HEK293 (cell line): ENCODE measurements at regions not wholly inside any gene's neighbourhood (a gene's known extent, or its start where the extent isn't known, plus 50 kb on each side); places are given as distances from the start of the nearest gene placed in this dataset.

Experiments
- CTCF ChIA-PET: fragments of 350-600 bp; formaldehyde crosslinking; extraction: SDS; loops from one replicate; lab custom pipeline; 2021; ENCODE audit warnings: antibody characterized with exemption; lab: Yijun Ruan, JAX
- POLR2A ChIA-PET: fragments of 300-600 bp; formaldehyde crosslinking; extraction: SDS; loops from one replicate; lab custom pipeline; 2020; ENCODE audit warnings: antibody characterized with exemption, inconsistent platforms; lab: Yijun Ruan, JAX
- H3K27ac ChIP-seq: fragments of 200-500 bp; sonication (Bioruptor generic); 2 replicates; pipeline ENCODE4 v1.5.1; 2014; ENCODE audit warnings: low read depth, low read length, control low read depth, inconsistent platforms; ENCODE audit errors: extremely low read depth
- H3K36me3 ChIP-seq, 2 experiments: fragments of 200-500 bp in 1 of 2; sonication (Bioruptor generic) in 1 of 2; 1 replicate in 1 of 2; 2 replicates in 1 of 2; pipeline ENCODE4 v1.5.1; 2014 to 2017; ENCODE audit warnings: inconsistent platforms in 2 of 2, low read length in 2 of 2; ENCODE audit not compliant: control insufficient read depth in 2 of 2, insufficient read depth in 1 of 2
- H3K4me1 ChIP-seq: fragments of 200-500 bp; sonication (Bioruptor generic); 2 replicates; pipeline ENCODE4 v1.5.1; 2014; ENCODE audit warnings: mild to moderate bottlenecking, low read length, inconsistent platforms; ENCODE audit not compliant: control insufficient read depth, insufficient read depth
- H3K4me3 ChIP-seq: 2 replicates; pipeline ENCODE4 v1.5.1; 2011; ENCODE audit warnings: low read depth, mild to moderate bottlenecking, control low read depth, low read length, moderate library complexity
- H3K9me3 ChIP-seq: fragments of 200-500 bp; sonication (Bioruptor generic); 2 replicates; pipeline ENCODE4 v1.5.1; 2014; ENCODE audit warnings: low read depth, low read length, inconsistent platforms; ENCODE audit not compliant: control insufficient read depth, insufficient read depth
- INSM2 ChIP-seq: fragments of 450-650 bp; formaldehyde crosslinking; IDR thresholded peaks from 2 replicates; pipeline ENCODE4 v1.5.1; 2016; ENCODE audit warnings: missing biosample characterization, missing genetic modification characterization
- KLF7 ChIP-seq: fragments of 450-650 bp; formaldehyde crosslinking; IDR thresholded peaks from 2 replicates; pipeline ENCODE4 v1.5.1; 2016; ENCODE audit warnings: missing biosample characterization, missing genetic modification characterization, borderline replicate concordance
- MEIS1 ChIP-seq: sonication (generic); formaldehyde crosslinking; IDR thresholded peaks from 2 replicates; pipeline ENCODE4 v1.8.1; 2022; ENCODE audit warnings: missing genetic modification reagents, mild to moderate bottlenecking, borderline replicate concordance
- ZBTB1 ChIP-seq: fragments of 450-650 bp; formaldehyde crosslinking; IDR thresholded peaks from 2 replicates; pipeline ENCODE4 v1.5.1; 2016; ENCODE audit warnings: missing biosample characterization, missing genetic modification characterization
- ZBTB10 ChIP-seq: fragments of 450-650 bp; formaldehyde crosslinking; IDR thresholded peaks from 2 replicates; pipeline ENCODE4 v1.5.1; 2016; ENCODE audit warnings: missing biosample characterization, missing genetic modification characterization
- ZBTB11 ChIP-seq: fragments of 450-650 bp; formaldehyde crosslinking; conservative IDR thresholded peaks from 2 replicates; pipeline ENCODE4 v1.5.1; 2016; ENCODE audit warnings: low read depth, missing biosample characterization, missing genetic modification characterization
- ZBTB21 ChIP-seq: fragments of 450-650 bp; formaldehyde crosslinking; IDR thresholded peaks from 2 replicates; pipeline ENCODE4 v1.5.1; 2017; ENCODE audit warnings: missing biosample characterization, missing genetic modification characterization
- ZBTB26 ChIP-seq: fragments of 450-650 bp; formaldehyde crosslinking; optimal IDR thresholded peaks from 2 replicates; pipeline ENCODE3; 2016; ENCODE audit warnings: missing biosample characterization, mild to moderate bottlenecking, missing genetic modification characterization
- ZNF214 ChIP-seq: fragments of 450-650 bp; formaldehyde crosslinking; IDR thresholded peaks from 2 replicates; pipeline ENCODE4 v1.5.1; 2017; ENCODE audit warnings: missing biosample characterization, mild to moderate bottlenecking, missing genetic modification characterization, borderline replicate concordance
- ZNF302 ChIP-seq: fragments of 450-650 bp; formaldehyde crosslinking; IDR thresholded peaks from 2 replicates; pipeline ENCODE4 v1.5.1; 2016; ENCODE audit warnings: missing biosample characterization, missing genetic modification characterization, low read depth
- ZNF514 ChIP-seq: fragments of 450-650 bp; formaldehyde crosslinking; IDR thresholded peaks from 2 replicates; pipeline ENCODE4 v1.5.1; 2016; ENCODE audit warnings: missing biosample characterization, missing genetic modification characterization
- ZNF837 ChIP-seq: fragments of 450-650 bp; formaldehyde crosslinking; IDR thresholded peaks from 2 replicates; pipeline ENCODE4 v1.5.1; 2016; ENCODE audit warnings: missing biosample characterization, missing genetic modification characterization
- ZSCAN4 ChIP-seq: fragments of 450-650 bp; formaldehyde crosslinking; IDR thresholded peaks from 2 replicates; pipeline ENCODE4 v1.5.1; 2017; ENCODE audit warnings: missing biosample characterization, missing genetic modification characterization
- TF ChIP-seq, protein P1 (sequence below): fragments of 450-650 bp; formaldehyde crosslinking; IDR thresholded peaks from 2 replicates; pipeline ENCODE4 v1.5.1; 2016; ENCODE audit warnings: missing biosample characterization, missing genetic modification characterization, low read depth
- TF ChIP-seq, protein P2 (sequence below): fragments of 450-650 bp; formaldehyde crosslinking; IDR thresholded peaks from 2 replicates; pipeline ENCODE4 v1.5.1; 2017; ENCODE audit warnings: missing biosample characterization, missing genetic modification characterization

- TF ChIP-seq, protein P1, sequence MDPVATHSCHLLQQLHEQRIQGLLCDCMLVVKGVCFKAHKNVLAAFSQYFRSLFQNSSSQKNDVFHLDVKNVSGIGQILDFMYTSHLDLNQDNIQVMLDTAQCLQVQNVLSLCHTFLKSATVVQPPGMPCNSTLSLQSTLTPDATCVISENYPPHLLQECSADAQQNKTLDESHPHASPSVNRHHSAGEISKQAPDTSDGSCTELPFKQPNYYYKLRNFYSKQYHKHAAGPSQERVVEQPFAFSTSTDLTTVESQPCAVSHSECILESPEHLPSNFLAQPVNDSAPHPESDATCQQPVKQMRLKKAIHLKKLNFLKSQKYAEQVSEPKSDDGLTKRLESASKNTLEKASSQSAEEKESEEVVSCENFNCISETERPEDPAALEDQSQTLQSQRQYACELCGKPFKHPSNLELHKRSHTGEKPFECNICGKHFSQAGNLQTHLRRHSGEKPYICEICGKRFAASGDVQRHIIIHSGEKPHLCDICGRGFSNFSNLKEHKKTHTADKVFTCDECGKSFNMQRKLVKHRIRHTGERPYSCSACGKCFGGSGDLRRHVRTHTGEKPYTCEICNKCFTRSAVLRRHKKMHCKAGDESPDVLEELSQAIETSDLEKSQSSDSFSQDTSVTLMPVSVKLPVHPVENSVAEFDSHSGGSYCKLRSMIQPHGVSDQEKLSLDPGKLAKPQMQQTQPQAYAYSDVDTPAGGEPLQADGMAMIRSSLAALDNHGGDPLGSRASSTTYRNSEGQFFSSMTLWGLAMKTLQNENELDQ = no peak
- TF ChIP-seq ZBTB21 (no peak), ZNF214 (no peak), MEIS1 (CRISPR knock-in tag) (no peak), INSM2 (tag by site-specific recombination) (no peak), ZNF514 (tag by site-specific recombination) (no peak), ZSCAN4 (tag by site-specific recombination) (no peak)
Measured at GRCh38 chrX:109873574-109873973, 129.3 kb upstream of the TMEM164 start (continued).

GRCh38 chrX:109873983-109874382, 128.9 kb upstream of the TMEM164 start:
- H3K9me3 ChIP-seq = no peaks in the 10 kb centered on the region
- TF ChIP-seq ZBTB10 (tag by site-specific recombination) (no peak), ZNF837 (tag by site-specific recombination) (no peak), ZBTB11 (tag by site-specific recombination) (no peak), ZBTB26 (tag by site-specific recombination) (no peak), KLF7 (tag by site-specific recombination) (no peak), ZBTB1 (tag by site-specific recombination) (no peak), ZNF302 (tag by site-specific recombination) (no peak)
- TF ChIP-seq, protein P2, sequence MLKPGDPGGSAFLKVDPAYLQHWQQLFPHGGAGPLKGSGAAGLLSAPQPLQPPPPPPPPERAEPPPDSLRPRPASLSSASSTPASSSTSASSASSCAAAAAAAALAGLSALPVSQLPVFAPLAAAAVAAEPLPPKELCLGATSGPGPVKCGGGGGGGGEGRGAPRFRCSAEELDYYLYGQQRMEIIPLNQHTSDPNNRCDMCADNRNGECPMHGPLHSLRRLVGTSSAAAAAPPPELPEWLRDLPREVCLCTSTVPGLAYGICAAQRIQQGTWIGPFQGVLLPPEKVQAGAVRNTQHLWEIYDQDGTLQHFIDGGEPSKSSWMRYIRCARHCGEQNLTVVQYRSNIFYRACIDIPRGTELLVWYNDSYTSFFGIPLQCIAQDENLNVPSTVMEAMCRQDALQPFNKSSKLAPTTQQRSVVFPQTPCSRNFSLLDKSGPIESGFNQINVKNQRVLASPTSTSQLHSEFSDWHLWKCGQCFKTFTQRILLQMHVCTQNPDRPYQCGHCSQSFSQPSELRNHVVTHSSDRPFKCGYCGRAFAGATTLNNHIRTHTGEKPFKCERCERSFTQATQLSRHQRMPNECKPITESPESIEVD (tag by site-specific recombination) = no peak
- TF ChIP-seq, all 188 proteins: peak for 0
- H3K27ac ChIP-seq = no peak overlapping the region
- POLR2A ChIA-PET = no interaction called here
- H3K4me3 ChIP-seq = no peak overlapping the region
- CTCF ChIA-PET = interaction anchor here (1.0 to 2.0 kb wide), 2 partner anchors 13 to 377 kb away, joined by 5 to 7 read pairs; no protein-coding TSS in a partner anchor
- no peaks in the 10 kb centered on the region for H3K36me3 ChIP-seq
- H3K4me1 ChIP-seq = no peaks in the 10 kb centered on the region; the same call in 1 of the 2 replicates
